ENCODE measurements at regions not wholly inside any gene's neighbourhood (a gene's known extent, or its start where the extent isn't known, plus 50 kb on each side); places are given as distances from the start of the nearest gene placed in this dataset.

- H3K27me3 ChIP-seq = no peaks in the 10 kb centered on the region
- H3K4me1 ChIP-seq (ENCODE audit: insufficient read depth) = no peaks in the 10 kb centered on the region
- intact Hi-C loops (cut with DNase I) = no loop called here
- no peaks in the 10 kb centered on the region for H3K36me3 ChIP-seq
- 51 to 75% (median 70%) methylated on average over 3 of the region's 3 CpGs for WGBS, 3 donors
- TF ChIP-seq EP300 (IDR thresholded peaks at IDR 0.05) (no peak), POLR2A (IDR thresholded peaks at IDR 0.05) (no peak), CTCF (IDR thresholded peaks at IDR 0.05) (no peak)
- no peaks in the 10 kb centered on the region for H3K9me3 ChIP-seq
- no peak for DNase-seq
- no peak overlapping the region for H3K4me3 ChIP-seq
- no peak overlapping the region for H3K27ac ChIP-seq
These were observed 82.1 kb upstream of the CNTNAP4 start for GRCh38 chr16:76195056-76195455.

DNA sequence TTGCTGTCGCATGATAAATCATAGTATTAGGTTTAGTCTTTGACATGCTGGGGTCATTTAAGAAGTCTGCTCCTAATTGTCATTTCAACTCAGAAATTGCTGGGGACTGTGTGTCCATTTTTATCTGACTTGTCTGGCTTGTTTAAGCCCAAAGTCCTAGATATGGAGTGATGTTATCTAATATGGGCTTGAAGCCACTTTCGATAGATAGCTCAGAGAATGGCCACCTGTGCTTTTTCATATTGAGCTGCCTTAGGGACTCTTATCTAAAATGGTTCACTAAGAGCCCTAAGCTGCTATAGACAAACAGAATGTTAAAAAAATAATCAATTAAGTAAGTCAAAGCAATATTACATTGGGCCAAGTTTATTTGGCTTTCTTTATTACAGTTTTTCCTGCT lies 81.6 kb upstream of the CNTNAP4 start:
- no peaks in the 10 kb centered on the region for H3K9me3 ChIP-seq
- intact Hi-C loops (cut with DNase I) = no loop called here
- DNase-seq = no peak
- no peak for TF ChIP-seq POLR2A (IDR thresholded peaks at IDR 0.05)
- no peak for TF ChIP-seq EP300 (IDR thresholded peaks at IDR 0.05)
- TF ChIP-seq CTCF (IDR thresholded peaks at IDR 0.05) = no peak
- H3K27me3 ChIP-seq = no peaks in the 10 kb centered on the region
- H3K36me3 ChIP-seq = no peaks in the 10 kb centered on the region
- H3K27ac ChIP-seq = no peak overlapping the region
- H3K4me1 ChIP-seq (ENCODE audit: insufficient read depth) = no peaks in the 10 kb centered on the region
- WGBS, 3 donors = 66 to 71% (median 67%) methylated on average over 2 of the region's 2 CpGs
- no peak overlapping the region for H3K4me3 ChIP-seq

DNA sequence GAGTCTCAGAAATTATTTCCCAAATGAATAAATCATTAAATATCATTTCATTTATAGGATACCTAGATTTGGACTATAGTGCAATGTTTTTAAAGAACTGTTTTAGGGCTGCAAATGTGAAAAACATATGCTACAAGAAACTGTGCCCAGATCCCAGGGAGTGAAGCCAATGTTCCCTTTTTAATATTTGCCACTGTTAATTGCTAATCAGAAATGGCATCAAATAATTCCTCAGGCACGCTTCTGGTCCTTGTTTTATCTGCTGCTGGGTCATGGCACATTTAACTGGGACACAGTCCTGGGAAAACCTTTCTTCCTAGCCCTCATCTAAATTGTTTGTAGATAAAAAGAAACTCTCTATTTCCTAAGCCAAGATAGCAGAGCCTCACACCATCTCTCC lies 79.3 kb upstream of the CNTNAP4 start:
- no peaks in the 10 kb centered on the region for H3K9me3 ChIP-seq
- 41 to 54% (median 44%) methylated on average over 1 of the region's 1 CpG for WGBS, 3 donors
- intact Hi-C loops (cut with DNase I) = no loop called here
- H3K27me3 ChIP-seq = no peaks in the 10 kb centered on the region
- no peak overlapping the region for H3K4me3 ChIP-seq
- H3K4me1 ChIP-seq (ENCODE audit: insufficient read depth) = no peaks in the 10 kb centered on the region
- DNase-seq = no peak
- H3K27ac ChIP-seq = no peak overlapping the region
- no peaks in the 10 kb centered on the region for H3K36me3 ChIP-seq
- TF ChIP-seq CTCF (IDR thresholded peaks at IDR 0.05) (no peak), EP300 (IDR thresholded peaks at IDR 0.05) (no peak), POLR2A (IDR thresholded peaks at IDR 0.05) (no peak)

DNA sequence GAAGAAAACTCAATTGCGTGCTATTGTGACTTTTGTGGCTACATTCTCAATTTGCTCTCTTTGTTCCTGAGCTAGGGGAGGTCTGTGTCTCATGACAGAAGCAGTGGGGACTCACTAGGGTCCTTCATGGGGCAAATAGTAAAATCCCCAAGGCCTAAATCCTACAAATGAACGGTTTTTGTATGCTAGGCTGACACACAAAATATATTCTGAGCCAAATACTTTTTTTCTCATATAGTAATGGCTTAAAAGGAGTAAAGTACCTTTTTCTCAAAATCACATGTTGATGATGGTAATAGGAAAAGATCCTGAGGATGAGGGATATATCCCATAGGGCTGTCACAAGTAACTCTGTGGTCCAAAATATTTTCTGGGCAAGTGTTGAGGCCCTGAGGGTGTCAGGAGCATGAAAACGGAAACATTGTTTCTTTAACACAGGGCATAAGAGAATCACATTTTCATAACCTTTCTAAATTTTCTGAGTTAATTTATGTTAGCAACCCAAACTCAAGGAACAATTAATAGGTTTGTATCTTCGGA lies 77.5 kb upstream of the CNTNAP4 start:
- DNase-seq = no peak
- Histone ChIP-seq H3K27ac (no peak overlapping the region), H3K9me3 (no peaks in the 10 kb centered on the region), H3K4me3 (no peak overlapping the region), H3K27me3 (no peaks in the 10 kb centered on the region), H3K36me3 (no peaks in the 10 kb centered on the region), H3K4me1 (ENCODE audit: insufficient read depth) (no peaks in the 10 kb centered on the region)
- no peak for TF ChIP-seq POLR2A (IDR thresholded peaks at IDR 0.05)
- no peak for TF ChIP-seq EP300 (IDR thresholded peaks at IDR 0.05)
- no peak for TF ChIP-seq CTCF (IDR thresholded peaks at IDR 0.05)
- whole genome bisulfite sequencing, 3 donors = 76 to 83% (median 78%) methylated on average over 4 of the region's 4 CpGs
- intact Hi-C loops (cut with DNase I) = no loop called here
